ENCODE measurements at regions not wholly inside any gene's neighbourhood (a gene's known extent, or its start where the extent isn't known, plus 50 kb on each side); places are given as distances from the start of the nearest gene placed in this dataset.
A peak's percentile ranks its signal among the peaks of the same experiment; 100 is the strongest.

DNA sequence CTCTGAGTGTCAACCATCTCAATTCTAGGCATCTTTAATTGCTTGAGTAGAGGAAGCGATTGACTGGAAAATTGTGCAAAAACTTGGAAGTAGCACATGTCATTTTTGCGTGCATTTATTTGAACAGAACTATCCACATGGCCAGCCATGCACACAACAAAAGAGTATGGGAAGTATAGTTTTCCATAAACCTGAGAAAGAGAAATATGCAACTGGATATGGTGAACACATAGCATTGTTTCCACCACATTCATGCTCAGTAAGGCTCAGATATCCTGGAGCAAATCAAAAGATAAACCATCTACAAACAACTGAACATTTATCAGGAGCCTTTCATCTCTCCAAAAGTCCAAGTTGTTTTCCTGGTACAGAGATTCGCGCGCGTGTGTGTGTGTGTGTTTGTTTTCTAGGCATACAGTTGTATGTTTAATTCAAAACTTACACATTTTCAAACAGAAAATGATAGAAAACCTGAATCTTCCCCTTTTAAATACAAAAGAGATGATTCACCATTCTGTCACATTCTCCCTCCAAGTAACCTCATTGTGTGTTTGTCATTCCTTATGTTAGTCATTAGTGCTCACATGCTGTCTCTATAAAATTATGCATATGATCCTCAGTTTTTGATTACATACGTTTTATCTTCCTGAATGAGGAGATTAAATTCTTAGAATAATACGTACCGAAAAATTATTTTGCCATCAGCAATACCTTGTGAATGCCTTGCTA, 780.4 kb upstream of the NRXN1 start (continued):
- TF ChIP-seq, protein P1, sequence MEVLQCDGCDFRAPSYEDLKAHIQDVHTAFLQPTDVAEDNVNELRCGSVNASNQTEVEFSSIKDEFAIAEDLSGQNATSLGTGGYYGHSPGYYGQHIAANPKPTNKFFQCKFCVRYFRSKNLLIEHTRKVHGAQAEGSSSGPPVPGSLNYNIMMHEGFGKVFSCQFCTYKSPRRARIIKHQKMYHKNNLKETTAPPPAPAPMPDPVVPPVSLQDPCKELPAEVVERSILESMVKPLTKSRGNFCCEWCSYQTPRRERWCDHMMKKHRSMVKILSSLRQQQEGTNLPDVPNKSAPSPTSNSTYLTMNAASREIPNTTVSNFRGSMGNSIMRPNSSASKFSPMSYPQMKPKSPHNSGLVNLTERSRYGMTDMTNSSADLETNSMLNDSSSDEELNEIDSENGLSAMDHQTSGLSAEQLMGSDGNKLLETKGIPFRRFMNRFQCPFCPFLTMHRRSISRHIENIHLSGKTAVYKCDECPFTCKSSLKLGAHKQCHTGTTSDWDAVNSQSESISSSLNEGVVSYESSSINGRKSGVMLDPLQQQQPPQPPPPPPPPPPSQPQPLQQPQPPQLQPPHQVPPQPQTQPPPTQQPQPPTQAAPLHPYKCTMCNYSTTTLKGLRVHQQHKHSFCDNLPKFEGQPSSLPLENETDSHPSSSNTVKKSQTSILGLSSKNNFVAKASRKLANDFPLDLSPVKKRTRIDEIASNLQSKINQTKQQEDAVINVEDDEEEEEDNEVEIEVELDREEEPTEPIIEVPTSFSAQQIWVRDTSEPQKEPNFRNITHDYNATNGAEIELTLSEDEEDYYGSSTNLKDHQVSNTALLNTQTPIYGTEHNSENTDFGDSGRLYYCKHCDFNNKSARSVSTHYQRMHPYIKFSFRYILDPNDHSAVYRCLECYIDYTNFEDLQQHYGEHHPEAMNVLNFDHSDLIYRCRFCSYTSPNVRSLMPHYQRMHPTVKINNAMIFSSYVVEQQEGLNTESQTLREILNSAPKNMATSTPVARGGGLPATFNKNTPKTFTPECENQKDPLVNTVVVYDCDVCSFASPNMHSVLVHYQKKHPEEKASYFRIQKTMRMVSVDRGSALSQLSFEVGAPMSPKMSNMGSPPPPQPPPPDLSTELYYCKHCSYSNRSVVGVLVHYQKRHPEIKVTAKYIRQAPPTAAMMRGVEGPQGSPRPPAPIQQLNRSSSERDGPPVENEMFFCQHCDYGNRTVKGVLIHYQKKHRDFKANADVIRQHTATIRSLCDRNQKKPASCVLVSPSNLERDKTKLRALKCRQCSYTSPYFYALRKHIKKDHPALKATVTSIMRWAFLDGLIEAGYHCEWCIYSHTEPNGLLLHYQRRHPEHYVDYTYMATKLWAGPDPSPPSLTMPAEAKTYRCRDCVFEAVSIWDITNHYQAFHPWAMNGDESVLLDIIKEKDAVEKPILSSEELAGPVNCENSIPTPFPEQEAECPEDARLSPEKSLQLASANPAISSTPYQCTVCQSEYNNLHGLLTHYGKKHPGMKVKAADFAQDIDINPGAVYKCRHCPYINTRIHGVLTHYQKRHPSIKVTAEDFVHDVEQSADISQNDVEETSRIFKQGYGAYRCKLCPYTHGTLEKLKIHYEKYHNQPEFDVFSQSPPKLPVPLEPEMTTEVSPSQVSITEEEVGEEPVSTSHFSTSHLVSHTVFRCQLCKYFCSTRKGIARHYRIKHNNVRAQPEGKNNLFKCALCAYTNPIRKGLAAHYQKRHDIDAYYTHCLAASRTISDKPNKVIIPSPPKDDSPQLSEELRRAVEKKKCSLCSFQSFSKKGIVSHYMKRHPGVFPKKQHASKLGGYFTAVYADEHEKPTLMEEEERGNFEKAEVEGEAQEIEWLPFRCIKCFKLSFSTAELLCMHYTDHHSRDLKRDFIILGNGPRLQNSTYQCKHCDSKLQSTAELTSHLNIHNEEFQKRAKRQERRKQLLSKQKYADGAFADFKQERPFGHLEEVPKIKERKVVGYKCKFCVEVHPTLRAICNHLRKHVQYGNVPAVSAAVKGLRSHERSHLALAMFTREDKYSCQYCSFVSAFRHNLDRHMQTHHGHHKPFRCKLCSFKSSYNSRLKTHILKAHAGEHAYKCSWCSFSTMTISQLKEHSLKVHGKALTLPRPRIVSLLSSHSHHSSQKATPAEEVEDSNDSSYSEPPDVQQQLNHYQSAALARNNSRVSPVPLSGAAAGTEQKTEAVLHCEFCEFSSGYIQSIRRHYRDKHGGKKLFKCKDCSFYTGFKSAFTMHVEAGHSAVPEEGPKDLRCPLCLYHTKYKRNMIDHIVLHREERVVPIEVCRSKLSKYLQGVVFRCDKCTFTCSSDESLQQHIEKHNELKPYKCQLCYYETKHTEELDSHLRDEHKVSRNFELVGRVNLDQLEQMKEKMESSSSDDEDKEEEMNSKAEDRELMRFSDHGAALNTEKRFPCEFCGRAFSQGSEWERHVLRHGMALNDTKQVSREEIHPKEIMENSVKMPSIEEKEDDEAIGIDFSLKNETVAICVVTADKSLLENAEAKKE (CRISPR knock-in tag; IDR thresholded peaks at IDR 0.05), result no peak
- TF ChIP-seq CREB1 (CRISPR knock-in tag; IDR thresholded peaks at IDR 0.05; ENCODE audit: low read depth) (no peak), NANOG (IDR thresholded peaks at IDR 0.05; ENCODE audit: borderline replicate concordance) (no peak), JUNB (IDR thresholded peaks at IDR 0.05; ENCODE audit: unreplicated experiment) (no peak)

DNA sequence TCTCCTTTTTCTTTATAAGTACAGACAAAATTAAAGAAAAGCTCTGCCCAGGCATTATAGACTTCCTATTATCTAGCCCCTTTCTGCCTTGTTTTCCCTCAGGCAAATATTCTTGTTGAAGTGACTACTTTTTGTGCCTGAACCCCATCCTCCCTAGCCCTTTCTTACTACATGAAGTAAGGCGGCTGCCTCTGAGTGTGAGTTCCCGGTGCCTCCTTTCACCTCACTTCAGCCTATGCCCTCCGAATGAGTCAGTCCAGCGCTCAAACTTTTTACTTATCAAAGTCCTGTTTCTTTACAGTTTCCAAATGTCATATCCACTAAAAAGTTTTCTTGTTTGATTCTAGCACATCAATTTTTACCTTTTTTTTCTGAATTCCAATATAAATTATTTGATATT, 778.3 kb upstream of the NRXN1 start:
- H3K36me3 Mint-ChIP-seq (ENCODE audit: low read depth), result no peaks in the 10 kb centered on the region
- no peak overlapping the region for H3K4me2 ChIP-seq
- no peaks in the 10 kb centered on the region for H3K4me1 ChIP-seq (ENCODE audit: insufficient read depth)
- no peak overlapping the region for H3K4me3 Mint-ChIP-seq
- H3K27ac ChIP-seq (ENCODE audit: low read depth), result no peak overlapping the region
- no peaks in the 10 kb centered on the region for H3K27me3 Mint-ChIP-seq (ENCODE audit: insufficient read depth, low read depth, poor library complexity)
- no peaks in the 10 kb centered on the region for H3K79me2 ChIP-seq (replicated peaks; ENCODE audit: insufficient read depth)
- H3F3A ChIP-seq (replicated peaks; ENCODE audit: low read depth), result no peaks in the 10 kb centered on the region
- no peaks in the 10 kb centered on the region for H3K36me3 ChIP-seq (ENCODE audit: insufficient read depth)
- H4K20me1 ChIP-seq (replicated peaks; ENCODE audit: insufficient read depth), result no peaks in the 10 kb centered on the region
- peak; percentile 63 for ATAC-seq
- no peaks in the 10 kb centered on the region for H3K27me3 ChIP-seq (ENCODE audit: insufficient read depth)
- no peak overlapping the region for H2AFZ ChIP-seq
- no peak overlapping the region for H3K27ac Mint-ChIP-seq
- no peak overlapping the region for H3K4me3 ChIP-seq
- H3K4me1 Mint-ChIP-seq, result peaks cover 10% of the 10 kb centered on the region; the same call in 1 of the 3 replicates
- H3K9me2 ChIP-seq (ENCODE audit: insufficient read depth), result no peaks in the 10 kb centered on the region
- no peaks in the 10 kb centered on the region for H3K9me3 Mint-ChIP-seq
- no peak for DNase-seq (ENCODE audit: low spot score)
- TF ChIP-seq, protein P2, sequence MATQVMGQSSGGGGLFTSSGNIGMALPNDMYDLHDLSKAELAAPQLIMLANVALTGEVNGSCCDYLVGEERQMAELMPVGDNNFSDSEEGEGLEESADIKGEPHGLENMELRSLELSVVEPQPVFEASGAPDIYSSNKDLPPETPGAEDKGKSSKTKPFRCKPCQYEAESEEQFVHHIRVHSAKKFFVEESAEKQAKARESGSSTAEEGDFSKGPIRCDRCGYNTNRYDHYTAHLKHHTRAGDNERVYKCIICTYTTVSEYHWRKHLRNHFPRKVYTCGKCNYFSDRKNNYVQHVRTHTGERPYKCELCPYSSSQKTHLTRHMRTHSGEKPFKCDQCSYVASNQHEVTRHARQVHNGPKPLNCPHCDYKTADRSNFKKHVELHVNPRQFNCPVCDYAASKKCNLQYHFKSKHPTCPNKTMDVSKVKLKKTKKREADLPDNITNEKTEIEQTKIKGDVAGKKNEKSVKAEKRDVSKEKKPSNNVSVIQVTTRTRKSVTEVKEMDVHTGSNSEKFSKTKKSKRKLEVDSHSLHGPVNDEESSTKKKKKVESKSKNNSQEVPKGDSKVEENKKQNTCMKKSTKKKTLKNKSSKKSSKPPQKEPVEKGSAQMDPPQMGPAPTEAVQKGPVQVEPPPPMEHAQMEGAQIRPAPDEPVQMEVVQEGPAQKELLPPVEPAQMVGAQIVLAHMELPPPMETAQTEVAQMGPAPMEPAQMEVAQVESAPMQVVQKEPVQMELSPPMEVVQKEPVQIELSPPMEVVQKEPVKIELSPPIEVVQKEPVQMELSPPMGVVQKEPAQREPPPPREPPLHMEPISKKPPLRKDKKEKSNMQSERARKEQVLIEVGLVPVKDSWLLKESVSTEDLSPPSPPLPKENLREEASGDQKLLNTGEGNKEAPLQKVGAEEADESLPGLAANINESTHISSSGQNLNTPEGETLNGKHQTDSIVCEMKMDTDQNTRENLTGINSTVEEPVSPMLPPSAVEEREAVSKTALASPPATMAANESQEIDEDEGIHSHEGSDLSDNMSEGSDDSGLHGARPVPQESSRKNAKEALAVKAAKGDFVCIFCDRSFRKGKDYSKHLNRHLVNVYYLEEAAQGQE (IDR thresholded peaks at IDR 0.05; ENCODE audit: unreplicated experiment), result no peak
- TF ChIP-seq CREB1 (CRISPR knock-in tag; IDR thresholded peaks at IDR 0.05; ENCODE audit: low read depth) (no peak), JUNB (IDR thresholded peaks at IDR 0.05; ENCODE audit: unreplicated experiment) (no peak), ZNF331 (CRISPR knock-in tag; IDR thresholded peaks at IDR 0.05; ENCODE audit: low read depth) (no peak)
- TF ChIP-seq, protein P3, sequence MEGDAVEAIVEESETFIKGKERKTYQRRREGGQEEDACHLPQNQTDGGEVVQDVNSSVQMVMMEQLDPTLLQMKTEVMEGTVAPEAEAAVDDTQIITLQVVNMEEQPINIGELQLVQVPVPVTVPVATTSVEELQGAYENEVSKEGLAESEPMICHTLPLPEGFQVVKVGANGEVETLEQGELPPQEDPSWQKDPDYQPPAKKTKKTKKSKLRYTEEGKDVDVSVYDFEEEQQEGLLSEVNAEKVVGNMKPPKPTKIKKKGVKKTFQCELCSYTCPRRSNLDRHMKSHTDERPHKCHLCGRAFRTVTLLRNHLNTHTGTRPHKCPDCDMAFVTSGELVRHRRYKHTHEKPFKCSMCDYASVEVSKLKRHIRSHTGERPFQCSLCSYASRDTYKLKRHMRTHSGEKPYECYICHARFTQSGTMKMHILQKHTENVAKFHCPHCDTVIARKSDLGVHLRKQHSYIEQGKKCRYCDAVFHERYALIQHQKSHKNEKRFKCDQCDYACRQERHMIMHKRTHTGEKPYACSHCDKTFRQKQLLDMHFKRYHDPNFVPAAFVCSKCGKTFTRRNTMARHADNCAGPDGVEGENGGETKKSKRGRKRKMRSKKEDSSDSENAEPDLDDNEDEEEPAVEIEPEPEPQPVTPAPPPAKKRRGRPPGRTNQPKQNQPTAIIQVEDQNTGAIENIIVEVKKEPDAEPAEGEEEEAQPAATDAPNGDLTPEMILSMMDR (conservative IDR thresholded peaks at IDR 0.05; ENCODE audit: low read depth in 2 of 2), result no peak

Measured in GM23338 (cell line).